Left lobe of liver (tissue), 2 donors: ENCODE measurements at regions not wholly inside any gene's neighbourhood (a gene's known extent, or its start where the extent isn't known, plus 50 kb on each side); places are given as distances from the start of the nearest gene placed in this dataset.
"Not testable (repeated sequence)": the region's sequence is repeated elsewhere in the genome, so short reads cannot be mapped to it uniquely, and the experiment has no call there.

Source experiments
- ATAC-seq: fragments of 200-7000 bp; cut with Tn5 transposase; one replicate; pipeline ENCODE4 v1.9.1; 2020; ENCODE audit warnings: mild to moderate bottlenecking, moderate library complexity
- DNase-seq: peaks from one replicate; pipeline ENCODE4 v3.0.0-alpha.2; 2020; ENCODE audit warnings: low spot score
- donor health status: DM: no; HTN: no; CAD: no; lungs with moderate emphysema.
- donor health status: DM: no; HTN: yes; CAD: no.

DNA sequence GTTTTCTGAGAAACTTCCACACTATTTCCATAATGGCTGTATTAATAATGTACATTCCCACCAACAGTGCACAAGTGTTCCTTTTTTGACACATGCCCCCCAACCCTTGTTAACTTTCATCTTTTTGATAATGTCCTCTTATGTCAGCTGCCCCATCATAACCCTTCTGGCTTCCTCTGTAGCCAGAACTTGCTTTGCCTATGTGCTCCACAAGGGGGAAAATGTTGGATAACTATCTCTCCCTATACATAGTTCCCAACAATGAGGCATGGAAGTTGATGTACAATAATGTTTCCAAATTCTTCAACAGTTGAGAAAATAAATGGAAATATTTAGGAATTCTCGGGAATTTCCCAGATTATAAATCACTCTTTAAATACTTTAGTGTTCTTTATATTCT, 142.9 kb downstream of the ASB9 start:
- ATAC-seq (no peak), DNase-seq (no peak)

DNA sequence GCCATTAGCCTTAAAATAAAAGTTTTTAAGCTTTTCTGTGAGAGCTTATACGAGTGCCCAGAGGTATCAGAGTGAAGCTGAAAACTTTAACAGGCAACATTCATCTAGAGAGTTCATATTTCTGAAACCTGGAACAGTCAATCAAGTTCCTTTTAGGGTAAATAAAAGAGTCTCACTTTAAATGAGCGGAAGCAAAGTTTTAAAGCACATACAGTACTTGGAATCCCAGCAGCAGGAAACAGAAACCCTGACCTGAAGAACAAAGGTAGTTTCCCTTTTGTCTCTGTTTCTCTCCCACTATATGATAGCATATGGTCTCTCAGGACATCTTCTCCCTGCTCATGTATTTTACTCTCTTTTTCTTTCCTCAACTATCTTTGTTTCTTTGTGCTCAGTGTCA, 153.0 kb downstream of the ASB9 start:
- DNase-seq (no peak), ATAC-seq (no peak)

DNA sequence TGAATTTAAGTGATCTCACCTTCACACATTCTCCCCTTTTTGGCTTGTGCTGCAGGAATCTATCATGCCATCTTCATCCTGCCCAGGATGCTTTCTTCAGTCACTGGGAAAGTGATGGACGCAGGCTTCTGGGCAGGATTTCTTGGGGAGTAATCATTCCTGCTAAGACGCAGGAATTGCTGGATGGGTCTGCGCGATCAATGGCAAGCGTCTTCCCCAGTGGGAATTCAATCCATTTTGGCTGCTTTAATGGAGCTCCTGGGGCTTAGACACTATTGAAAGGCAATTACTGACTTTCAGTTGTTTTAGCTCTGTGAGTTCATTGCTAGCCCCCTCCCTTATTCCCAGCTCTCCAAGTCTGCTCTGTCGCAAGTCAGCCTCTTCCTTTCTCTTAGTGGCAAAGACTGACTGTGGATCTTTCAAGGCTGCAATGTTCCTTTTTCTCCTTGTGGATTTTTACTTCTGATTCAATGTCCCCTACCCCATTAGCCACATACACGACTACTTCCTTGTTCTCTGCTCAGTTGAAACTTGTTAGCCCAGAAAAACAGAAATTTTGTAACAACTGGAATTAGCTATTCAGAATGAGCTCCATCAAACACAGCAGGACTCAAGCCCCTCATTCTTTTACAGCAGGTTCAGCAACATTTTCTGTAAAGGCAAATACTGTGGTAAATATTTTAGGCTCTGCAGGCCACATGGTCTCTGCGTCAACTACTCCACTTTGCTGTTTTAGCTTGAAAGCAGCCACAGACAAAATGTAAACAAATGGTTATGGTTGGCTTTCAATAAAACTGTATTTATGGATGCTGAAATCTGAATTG, 154.9 kb downstream of the ASB9 start:
- DNase-seq (no peak), ATAC-seq (no peak)

DNA sequence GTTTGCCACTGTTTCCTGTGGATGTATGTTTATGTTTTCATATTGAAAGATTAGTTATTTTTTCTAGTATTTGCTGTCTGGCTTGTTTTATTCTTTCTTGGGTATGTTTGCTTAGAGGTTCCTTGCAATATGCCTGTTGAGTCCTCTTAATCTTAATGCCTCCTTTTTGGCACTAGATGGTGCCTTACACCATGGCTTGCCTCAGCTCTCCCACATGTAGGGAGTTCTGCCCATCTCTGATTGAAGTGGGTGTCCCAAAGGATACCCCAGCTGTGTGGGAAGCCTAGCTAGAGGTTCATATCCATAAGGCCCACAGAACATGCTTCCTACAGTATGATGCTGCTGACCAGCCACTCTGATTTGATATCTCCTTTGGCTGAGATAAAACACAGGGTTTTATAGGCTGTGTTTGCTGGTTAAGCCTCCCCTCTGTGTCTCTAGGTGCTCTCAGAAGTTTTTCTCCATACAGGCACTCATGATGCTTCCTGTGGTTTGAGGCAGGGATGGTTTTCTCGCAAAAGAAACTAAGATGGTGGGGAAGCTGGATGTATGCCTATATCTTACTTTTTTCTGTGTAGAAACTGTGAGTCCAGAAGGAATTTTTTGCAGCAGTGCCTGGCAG, 162.4 kb downstream of the ASB9 start:
- DNase-seq (no peak), ATAC-seq (no peak)

DNA sequence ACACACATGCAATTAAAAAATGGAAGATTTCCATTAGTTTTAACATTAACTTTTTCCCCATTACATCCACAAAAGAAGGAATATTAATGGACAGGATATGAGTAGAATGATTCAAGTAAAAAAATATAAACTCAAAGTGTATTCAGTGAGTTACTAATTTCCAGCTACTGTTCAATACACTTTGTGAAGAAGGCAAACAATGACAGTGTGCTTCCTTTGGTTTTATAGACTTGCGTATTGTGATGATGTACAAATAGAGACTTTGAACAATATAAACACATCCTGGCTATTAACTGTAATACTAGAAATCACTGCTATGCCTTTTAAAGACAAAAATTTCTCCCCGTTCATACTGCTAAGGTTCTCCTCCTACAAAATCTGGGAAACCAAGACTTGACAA, 171.4 kb downstream of the ASB9 start:
- DNase-seq (no peak), ATAC-seq (no peak)

DNA sequence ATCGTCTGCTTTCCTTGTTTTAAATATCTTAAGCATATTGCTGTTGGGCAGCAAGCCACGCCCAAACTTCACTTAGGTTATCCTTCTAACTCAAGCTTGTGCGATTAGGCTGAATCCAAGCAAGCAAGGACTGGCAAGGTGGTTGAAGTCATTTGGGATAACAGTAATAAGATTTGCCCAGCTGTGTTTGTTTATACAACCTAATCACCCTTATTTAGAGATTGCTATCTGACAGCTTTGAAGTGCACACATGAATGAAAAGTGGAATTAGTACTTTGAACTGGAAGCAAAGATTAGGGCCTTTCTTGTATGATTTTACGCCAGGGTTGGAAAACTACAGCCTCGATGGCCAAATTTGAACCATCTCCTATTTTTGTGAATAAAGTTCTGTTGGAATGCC, 182.1 kb downstream of the ASB9 start:
- no peak for ATAC-seq
- no peak for DNase-seq

DNA sequence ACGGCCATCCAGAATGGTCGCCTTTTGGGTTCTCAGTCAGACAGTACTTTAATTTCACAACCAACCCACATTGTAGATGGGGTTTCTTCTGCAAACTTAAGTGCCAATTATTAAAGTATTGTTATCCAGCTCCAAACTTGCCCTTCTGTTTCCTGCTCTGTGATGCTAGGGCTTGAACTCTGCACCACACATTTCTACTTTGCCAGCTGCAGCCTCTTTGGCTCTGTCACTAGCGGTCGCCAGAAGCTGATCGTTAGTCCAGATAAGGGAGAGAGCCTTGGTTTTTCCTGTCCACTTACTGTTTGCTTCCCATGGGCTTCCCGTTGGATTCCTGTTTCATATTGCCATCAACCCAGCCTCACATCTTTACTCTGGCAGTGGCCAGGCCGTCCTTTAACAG, 196.6 kb downstream of the ASB9 start:
- ATAC-seq (no peak), DNase-seq (no peak)

DNA sequence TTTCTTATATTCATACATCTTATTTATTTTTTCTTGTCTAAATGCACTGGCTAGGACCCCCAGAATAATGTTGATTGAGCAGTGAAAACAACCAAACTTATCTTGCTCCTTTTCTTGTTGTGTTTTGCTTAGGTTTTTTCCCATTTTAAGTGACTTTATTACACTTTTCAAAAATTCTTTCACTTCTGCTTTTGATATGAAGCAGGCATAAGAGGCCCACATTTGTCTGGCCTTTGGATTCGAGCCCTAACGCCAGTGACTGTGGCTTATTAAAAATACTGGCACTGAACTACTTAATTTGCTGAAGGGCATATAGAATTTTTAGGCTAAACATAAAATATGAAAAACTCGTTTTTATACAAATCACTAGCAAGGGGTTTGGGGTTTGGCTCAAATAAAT, 197.0 kb downstream of the ASB9 start:
- DNase-seq (no peak), ATAC-seq (no peak)

DNA sequence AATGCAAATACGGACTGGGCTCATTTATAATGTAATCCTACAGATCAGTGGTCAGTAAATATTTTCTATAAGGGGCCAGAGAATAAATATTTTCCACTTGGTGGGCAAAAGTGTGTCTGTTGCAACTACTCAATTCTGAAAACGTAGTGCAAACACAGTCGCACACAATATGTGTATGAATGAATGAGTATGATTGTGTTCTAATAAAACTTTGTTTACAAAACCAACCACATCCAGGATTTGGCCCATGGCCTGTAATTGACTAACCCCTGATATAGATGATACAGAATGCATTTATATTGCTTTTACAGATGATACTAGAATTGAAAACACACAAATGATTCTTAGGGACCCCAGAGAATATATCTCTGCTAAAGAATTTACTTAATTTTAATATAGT, 197.6 kb downstream of the ASB9 start:
- DNase-seq, result no peak
- ATAC-seq, result no peak

DNA sequence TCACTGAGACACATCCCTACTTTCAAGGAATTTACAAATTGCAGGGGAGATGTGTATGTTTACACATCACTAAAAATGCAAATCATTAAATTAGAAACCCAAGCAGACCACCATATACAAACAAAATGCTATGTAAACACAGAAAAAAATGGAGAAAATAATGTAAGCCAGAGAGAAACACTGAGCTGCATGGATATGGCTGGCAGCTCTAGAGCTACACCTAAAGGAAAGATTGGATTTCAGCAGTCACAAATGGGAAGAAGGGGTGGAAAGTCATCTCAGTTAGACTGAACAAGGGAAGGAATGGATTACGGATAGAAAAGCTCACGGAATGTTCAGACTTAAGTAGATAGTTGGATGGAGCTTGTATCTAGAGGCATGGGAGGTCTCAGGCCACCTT, 186.3 kb downstream of the MOSPD2 start:
- no peak for ATAC-seq

DNA sequence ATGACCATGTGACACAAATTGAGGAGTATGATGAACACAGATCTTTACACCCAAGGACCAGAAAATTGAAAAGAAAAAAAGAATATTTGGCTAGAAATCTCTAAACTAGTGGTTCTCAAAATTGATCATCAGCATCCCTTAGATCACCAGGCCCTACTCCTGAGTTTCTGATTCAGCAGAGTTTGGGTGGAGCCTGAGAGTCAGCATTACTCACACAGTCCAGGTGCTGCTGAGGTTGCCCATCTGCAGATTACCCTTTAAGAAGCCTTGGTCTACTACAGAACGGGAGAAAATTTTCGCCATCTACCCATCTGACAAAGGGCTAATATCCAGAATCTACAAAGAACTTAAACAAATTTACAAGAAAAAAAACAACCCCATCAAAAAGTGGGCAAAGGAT, 182.8 kb downstream of the MOSPD2 start:
- no peak for DNase-seq
- no peak for ATAC-seq

More for the DNA sequence above, 186.3 kb downstream of the MOSPD2 start:
- no peak for DNase-seq

DNA sequence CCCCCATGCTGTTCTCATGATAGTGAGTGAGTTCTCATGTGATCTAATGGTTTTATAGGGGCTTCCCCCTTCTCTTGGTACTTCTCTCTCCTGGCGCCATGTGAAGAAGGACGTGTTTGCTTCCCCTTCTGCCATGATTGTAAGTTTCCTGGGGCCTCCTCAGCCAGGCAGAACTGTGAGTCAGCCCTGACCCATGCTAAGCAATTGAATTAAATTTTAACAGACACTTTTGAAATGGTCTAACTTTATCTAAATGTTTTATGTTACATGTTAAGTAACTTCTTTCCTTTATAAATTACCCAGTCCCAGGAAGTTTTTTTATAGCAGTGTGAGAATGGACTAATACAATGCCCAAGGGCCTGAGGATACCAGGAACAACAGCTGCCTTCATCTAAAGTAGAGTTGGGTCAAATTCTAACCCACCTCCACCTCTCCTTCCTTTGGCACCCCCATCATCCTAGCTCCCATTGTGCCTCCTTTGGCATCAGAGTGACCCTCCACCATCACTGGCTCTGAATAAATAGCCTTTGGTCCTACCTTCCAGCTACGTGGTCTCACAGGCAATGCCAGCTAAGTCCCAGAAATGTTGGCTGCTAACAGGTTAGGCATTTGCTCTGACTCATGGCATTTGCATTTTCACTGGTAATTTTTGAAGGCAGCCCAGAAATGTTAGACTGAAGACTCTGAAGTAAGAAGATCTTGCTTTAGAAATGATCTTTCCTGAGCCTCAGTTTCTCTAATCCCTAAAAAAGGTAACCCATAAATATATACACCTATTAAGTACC, 182.1 kb downstream of the MOSPD2 start:
- ATAC-seq, result no peak
- DNase-seq, result no peak

DNA sequence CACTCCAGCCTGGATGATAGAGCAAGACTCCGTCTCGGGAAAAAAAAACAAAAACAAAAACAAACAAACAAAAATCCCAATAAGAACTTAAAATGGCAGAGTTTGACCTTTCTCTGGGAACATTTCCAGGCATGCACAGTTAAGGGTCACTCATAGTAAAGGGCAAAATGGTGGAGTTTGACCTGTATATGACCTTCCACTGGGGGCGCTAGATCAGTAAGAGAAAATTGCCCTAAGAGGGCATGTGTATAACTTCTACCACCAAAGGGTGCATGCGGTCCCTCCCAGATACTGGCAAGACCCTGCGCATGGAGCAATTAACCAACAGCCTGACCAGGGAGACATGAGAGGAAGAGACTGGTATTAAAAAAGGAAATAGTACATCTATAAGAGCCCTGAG, 177.2 kb downstream of the MOSPD2 start:
- ATAC-seq (no peak), DNase-seq (no peak)

DNA sequence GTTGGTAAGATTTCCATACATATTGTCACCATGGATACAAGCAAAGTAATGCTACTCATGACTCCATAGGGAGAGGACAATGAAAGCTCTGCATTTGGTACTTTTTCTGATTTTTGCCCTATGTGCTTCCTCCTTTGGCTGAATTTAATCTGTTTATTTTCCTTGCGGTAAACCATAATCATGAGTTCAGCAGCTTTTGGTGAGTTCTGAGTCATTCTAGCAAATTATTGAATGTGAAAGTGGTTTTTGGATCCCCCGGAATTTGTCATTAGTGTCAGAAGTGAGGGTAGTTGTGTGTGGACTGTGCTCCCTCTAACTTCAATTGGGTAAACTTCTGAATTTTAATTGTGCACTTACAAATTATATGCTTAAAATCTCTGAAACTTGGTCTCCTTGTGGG, 170.3 kb downstream of the MOSPD2 start:
- ATAC-seq (no peak), DNase-seq (no peak)

DNA sequence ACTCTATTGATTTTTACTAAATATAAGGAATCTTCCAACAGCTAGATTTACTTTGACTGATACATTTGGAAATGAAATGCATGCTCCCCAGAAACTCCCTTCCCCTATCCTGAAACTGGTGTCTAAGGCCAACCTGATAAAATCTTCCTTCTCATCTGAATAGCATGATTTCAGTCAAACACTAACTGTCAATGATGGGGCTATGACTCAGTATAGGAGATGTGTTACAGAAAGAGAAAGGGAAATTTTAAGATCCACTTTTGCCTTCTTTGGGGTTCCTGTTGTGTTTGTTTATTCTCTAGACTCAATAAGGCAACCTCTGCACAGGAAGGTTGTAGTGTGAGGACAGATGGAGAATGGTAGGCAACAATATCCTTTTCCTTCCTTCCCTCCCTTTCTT, 160.7 kb downstream of the MOSPD2 start:
- no peak for DNase-seq
- ATAC-seq, result no peak

DNA sequence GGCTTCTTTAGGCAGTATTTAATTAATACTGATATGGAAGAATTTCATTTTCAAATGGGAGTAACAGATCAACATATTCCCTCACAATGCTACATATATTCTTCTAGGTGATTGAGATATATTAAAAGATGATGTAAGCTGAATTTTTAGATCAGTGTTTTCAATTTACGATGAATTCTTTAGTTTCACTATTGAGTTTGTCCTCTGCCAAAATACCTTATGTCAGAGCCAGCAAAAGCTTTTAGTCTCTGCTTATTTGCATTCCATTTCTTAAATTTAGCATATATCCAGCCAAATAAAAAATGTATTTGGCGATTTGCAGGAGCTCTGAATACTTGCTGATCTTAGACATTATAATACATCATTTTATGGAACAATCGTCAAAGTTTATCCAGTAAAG, 144.3 kb downstream of the MOSPD2 start:
- no peak for ATAC-seq
- DNase-seq, result no peak

DNA sequence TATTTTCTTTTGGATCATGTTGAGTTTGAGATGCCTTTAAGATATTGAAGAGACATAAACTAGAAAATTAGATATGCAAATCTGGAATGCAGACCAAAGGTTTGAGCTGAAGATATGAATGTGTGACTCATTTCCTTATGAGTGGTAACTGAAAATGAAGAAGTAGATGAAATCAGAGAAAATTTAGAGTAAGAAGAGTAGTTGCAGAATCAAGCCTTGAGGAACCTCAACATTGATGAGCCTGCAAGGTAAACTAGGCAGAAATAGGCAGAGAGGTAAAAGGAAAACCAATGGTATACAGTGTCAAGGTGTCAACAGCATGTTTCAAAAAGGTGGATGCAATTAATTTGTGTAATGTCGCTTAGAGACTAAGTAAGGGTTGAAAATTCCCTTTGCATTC, 142.8 kb downstream of the MOSPD2 start:
- no peak for ATAC-seq

DNA sequence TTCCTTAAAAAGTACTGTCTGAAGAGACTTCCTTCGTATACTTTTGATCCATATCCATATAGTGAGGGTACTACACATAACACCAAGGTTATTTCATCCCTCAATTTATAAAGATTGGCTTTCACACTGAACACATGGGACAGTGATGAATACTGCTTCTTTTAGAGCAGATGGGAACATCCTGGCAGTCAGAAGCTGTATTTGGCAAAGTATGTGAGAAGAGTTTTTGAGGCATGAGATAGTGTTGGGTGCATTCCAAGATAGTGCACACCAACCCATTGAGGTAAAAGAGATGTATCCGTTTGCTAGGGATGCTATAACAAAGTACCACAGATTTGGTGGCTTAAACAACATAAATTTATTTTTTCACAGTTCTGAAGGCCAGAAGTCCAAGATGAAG, 141.1 kb downstream of the MOSPD2 start:
- ATAC-seq (no peak), DNase-seq (no peak)

More for the DNA sequence above, 142.8 kb downstream of the MOSPD2 start:
- no peak for DNase-seq

DNA sequence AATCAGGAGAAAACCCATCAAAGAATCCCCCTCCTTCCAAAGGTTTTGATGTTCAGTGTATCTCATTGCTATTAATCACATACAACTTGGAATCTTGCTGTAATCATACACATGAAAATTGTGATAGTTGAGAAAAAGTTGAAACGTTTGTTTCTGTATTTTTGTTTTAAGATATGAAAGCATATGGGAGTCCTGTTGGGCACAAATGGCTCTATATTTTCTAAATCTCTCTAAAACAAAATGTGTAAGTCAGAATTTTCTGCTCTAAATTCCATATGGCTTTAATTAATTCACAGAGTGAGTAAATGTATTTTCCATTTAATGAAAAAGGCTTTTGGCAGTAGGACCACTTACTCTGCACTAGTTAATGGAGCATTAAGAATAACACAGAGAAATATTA, 140.2 kb downstream of the MOSPD2 start:
- DNase-seq, result no peak
- ATAC-seq, result no peak

DNA sequence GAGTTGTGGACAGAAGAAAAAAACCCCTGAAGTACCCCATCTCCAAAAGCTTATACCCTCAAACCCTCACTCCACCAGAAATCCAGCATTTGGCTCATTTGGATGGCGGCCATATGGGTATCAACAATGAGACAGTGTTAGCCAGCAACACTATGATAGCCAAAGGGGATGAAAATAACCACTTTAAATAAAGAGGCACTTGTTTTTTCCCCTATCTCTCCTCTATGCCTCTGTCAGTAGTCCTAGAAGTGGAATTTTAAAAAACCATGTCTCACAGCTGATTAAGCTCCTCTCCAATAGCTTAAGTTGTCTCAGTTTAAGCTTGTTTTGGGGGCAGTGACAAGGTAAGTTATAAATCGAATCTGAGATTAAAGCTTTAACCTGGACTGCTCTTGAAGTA, 124.0 kb downstream of the MOSPD2 start:
- DNase-seq (no peak), ATAC-seq (no peak)

DNA sequence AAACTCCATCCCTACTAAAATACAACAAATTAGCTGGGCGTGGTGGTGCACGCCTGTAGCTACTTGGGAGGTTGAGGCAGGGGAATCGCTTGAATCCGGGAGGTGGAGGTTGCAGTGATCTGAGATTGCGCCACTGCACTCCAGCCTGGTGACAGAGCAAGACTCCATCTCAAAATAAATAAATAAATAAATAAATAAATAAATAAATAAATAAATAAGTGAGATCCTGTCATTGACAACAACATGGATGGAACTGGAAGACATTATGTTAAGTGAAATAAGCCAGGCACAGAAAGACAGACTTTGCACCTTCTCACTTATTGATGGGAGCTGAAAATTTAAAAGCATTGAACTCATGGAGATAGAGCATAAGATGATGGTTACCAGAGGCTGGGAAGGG, 111.2 kb downstream of the MOSPD2 start:
- not testable (repeated sequence) for DNase-seq, ATAC-seq
